Stimulated activated effector memory CD8-positive, alpha-beta T cell treated with anti-CD3 and anti-CD28 coated beads, Interleukin-12 subunit alpha, Interleukin-12 subunit beta, amount 100 ng/mL, for 72 hours (primary cell): ENCODE measurements at regions not wholly inside any gene's neighbourhood (a gene's known extent, or its start where the extent isn't known, plus 50 kb on each side); places are given as distances from the start of the nearest gene placed in this dataset.

Experiments
- ATAC-seq: fragments of 150-1000 bp; cut with Tn5 transposase; 2 replicates; pipeline ENCODE4 v1.10.0; 2021
- DNase-seq, 2 donors: peaks; one replicate each; pipeline ENCODE4 v3.0.0; 2021 to 2022; ENCODE audit warnings: low spot score in 2 of 2
- H3K27ac Mint-ChIP-seq: one replicate; pipeline ENCODE4 v1.8.0; 2022; ENCODE audit warnings: mild to moderate bottlenecking, mixed read lengths
- H3K36me3 Mint-ChIP-seq: one replicate; pipeline ENCODE4 v1.8.0; 2022; ENCODE audit warnings: mild to moderate bottlenecking, mixed read lengths
- H3K4me1 Mint-ChIP-seq: one replicate; pipeline ENCODE4 v1.8.0; 2022; ENCODE audit warnings: mixed read lengths
- H3K4me3 Mint-ChIP-seq: one replicate; pipeline ENCODE4 v1.8.0; 2022; ENCODE audit warnings: mild to moderate bottlenecking, mixed read lengths
- H3K9me3 Mint-ChIP-seq: one replicate; pipeline ENCODE4 v1.8.0; 2022; ENCODE audit warnings: mixed read lengths

DNA sequence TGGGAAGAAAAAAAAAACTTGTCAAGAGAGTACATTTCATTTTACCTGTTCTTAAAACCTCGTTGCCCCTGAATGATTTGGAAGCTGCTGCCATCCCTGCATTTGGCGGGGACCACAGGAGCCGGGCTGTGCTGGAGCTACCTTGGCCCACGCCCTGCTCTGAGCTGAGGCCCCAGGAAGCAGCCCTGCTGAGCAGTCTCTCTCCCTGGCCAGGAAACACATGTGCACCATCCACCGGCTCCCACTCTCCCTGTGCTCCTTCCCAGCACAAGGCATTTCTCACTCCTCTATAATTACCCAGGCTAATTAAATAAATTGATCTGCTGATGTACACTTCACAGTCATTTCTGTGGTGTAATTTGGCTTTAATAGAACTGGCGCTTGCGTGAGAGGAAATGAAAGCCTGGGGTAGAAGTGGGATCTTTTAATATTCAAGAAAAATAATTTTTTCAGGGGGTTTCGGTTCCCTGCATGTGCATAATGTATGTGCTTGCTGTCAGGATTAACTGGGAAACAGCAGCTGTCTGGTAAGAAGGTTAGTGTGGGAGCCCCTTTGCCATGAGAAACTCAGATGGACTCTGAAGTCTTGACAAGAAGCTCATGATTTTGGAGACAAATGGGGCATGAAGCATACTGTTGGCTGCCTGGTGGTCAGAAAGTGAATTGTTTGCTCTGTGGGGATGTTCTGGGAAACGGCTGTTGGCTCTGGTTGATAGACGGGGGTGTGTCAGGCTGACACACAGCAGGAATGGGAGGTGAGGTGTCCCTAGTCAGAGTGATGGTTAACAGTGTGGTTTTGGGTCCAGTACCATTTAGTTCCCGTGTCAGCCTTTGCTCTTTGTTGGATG lies 252.3 kb upstream of the EEF2KMT start:
- H3K36me3 Mint-ChIP-seq, result no peaks in the 10 kb centered on the region
- no peak for ATAC-seq
- DNase-seq, result no peak
- no peaks in the 10 kb centered on the region for H3K4me1 Mint-ChIP-seq
- no peak overlapping the region for H3K27ac Mint-ChIP-seq
- H3K4me3 Mint-ChIP-seq, result no peak overlapping the region
- peaks cover 2% of the 10 kb centered on the region for H3K9me3 Mint-ChIP-seq

DNA sequence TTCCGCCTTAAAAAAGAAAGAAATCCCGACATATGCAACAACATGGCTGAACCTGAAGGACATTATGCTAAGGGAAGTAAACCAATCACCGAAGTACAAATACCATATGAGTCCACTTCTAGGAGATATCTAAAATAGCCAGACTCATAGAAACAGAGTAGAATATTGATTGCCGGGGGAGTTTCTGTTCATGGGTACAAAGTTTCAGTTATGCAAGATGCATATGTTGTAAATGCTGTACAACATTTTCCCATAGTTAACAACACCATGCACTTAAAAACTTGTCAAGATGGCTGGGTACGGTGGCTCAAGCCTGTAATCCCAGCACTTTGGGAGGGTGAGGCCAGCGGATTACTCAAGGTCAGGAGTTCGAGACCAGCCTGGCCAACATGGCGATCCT lies 251.5 kb upstream of the EEF2KMT start:
- Mint-ChIP-seq H3K4me3 (no peak overlapping the region), H3K36me3 (no peaks in the 10 kb centered on the region), H3K27ac (no peak overlapping the region), H3K9me3 (peaks cover 2% of the 10 kb centered on the region), H3K4me1 (no peaks in the 10 kb centered on the region)
- ATAC-seq, result no peak
- no peak for DNase-seq

DNA sequence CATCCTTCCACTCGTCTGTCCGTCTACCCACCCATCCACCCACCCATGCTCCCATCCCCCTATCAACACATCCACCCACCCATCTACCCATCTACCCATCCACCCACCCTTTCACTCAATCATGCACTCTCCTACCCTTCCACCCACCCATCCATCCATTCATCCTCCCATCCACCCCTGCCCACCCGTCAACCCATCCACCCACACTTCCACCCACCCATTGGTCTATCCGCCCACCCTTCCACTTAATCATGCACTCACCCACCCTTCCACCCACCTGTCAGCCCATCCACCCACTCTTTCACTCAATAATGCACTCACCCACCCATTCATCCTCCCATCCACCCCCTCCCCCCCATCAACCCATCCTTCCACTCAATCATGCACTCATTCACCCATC lies 250.0 kb upstream of the EEF2KMT start:
- Mint-ChIP-seq H3K27ac (no peak overlapping the region), H3K9me3 (peaks cover 2% of the 10 kb centered on the region), H3K36me3 (no peaks in the 10 kb centered on the region), H3K4me3 (no peak overlapping the region), H3K4me1 (no peaks in the 10 kb centered on the region)
- DNase-seq (no peak), ATAC-seq (no peak)

DNA sequence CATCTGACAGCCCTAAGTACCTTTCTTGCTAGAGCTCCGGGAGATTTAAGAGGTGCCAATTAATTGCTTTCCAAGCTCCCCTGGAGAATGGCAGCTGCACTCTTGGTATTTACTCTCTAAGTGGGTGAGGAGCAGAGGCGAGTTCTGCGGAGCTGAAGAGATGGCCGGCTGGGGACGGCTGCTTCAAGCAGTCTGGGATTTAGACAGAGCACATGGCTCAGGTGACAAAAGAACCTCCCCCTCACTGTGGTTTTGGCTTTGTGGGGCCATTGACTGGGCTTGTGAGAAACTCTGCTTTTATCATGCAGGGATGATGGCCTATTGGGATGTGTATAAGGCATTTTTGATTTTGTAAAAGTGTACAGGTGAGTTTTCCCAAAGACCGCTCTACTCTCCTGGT lies 239.3 kb upstream of the EEF2KMT start:
- ATAC-seq, result no peak
- Mint-ChIP-seq H3K4me1 (no peaks in the 10 kb centered on the region), H3K36me3 (no peaks in the 10 kb centered on the region)

DNA sequence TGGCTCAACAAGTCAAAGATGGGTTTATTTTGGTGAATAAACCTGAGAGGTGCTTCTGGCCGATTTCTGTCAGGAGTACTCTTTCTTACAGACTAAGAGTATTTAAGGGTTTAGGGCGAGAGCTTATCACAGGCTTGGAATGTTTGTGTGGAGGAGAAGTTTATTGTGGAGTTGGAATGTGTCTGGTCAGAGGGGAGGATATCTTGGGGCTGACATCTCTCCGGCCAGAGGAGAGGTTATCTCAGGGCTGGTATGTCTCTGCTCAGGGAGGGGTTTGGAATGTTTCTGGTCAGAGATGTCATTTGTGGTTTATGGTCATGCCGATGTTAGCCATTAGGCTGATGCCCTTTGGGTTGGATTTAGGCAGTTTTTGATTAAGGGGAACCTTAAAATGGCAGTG lies 236.4 kb upstream of the EEF2KMT start:
- Mint-ChIP-seq H3K27ac (no peak overlapping the region), H3K9me3 (no peaks in the 10 kb centered on the region), H3K4me3 (no peak overlapping the region), H3K36me3 (no peaks in the 10 kb centered on the region), H3K4me1 (no peaks in the 10 kb centered on the region)
- no peak for ATAC-seq
- DNase-seq, result no peak

More for the DNA sequence above, 239.3 kb upstream of the EEF2KMT start:
- Mint-ChIP-seq H3K27ac (no peak overlapping the region), H3K4me3 (no peak overlapping the region), H3K9me3 (no peaks in the 10 kb centered on the region)
- DNase-seq, result no peak

DNA sequence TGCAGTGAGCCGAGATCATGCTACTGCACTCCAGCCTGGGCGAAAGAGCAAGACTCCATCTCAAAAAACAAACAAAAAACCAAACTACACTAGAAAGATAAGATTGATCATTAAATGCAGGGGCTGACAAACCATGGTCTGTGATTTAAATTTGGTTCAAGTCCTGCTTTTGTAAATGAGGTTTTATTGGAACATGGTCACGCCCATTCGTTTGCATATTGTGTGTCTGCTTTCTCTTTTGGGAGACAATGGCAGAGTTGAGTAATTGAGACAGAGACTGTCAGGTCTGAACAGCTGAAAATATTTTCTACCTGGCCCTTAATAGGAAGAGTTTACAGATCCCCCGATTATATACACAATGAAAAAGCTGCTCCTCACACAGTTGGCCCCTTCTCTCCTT lies 235.5 kb upstream of the EEF2KMT start:
- DNase-seq, result no peak
- ATAC-seq, result no peak
- Mint-ChIP-seq H3K4me3 (no peak overlapping the region), H3K27ac (no peak overlapping the region), H3K36me3 (no peaks in the 10 kb centered on the region), H3K4me1 (no peaks in the 10 kb centered on the region), H3K9me3 (no peaks in the 10 kb centered on the region)

DNA sequence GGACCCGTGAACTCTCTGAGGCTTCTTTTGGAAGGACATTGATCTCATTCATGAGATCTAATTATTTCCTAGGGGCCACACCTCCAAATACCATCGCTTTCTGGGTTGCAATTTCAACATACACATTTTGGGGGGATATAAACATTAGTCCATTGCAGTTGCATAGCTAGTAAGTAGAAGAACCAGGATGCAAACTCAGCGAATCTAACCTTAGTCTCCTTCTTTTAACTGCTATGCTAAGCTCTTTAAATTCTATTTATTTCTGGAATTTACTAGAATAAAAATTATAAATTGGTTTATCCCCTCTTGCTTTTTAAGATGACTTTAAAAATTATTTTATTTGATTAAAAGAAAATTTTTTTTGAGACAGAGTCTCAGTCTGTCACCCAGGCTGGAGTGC lies 232.5 kb upstream of the EEF2KMT start:
- no peaks in the 10 kb centered on the region for H3K4me1 Mint-ChIP-seq
- H3K4me3 Mint-ChIP-seq, result no peak overlapping the region
- no peak overlapping the region for H3K27ac Mint-ChIP-seq
- ATAC-seq (no peak), DNase-seq (no peak)
- H3K9me3 Mint-ChIP-seq, result no peaks in the 10 kb centered on the region
- no peaks in the 10 kb centered on the region for H3K36me3 Mint-ChIP-seq

DNA sequence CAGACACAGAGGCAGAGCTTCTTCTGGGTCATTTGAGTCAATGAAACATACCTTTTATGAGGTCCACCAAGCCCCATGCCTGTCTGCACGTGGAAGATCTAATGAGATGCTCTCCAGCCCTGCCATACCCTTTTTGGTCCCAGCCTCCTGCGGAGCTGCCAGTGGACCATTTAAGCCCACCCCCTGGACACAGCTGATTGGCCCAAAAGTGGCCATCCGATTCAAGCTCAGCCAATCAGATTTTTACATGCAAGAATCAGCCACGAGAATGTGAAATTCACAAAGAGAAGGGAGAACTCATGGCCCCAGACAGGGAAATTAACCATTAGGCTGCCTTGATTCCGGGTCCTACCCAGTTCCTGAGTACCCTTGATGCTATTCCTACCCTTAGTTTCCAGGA lies 231.0 kb upstream of the EEF2KMT start:
- H3K4me3 Mint-ChIP-seq, result no peak overlapping the region
- DNase-seq, result no peak
- H3K27ac Mint-ChIP-seq, result no peak overlapping the region
- H3K36me3 Mint-ChIP-seq, result no peaks in the 10 kb centered on the region
- H3K4me1 Mint-ChIP-seq, result no peaks in the 10 kb centered on the region
- H3K9me3 Mint-ChIP-seq, result peaks cover 3% of the 10 kb centered on the region
- ATAC-seq, result no peak

DNA sequence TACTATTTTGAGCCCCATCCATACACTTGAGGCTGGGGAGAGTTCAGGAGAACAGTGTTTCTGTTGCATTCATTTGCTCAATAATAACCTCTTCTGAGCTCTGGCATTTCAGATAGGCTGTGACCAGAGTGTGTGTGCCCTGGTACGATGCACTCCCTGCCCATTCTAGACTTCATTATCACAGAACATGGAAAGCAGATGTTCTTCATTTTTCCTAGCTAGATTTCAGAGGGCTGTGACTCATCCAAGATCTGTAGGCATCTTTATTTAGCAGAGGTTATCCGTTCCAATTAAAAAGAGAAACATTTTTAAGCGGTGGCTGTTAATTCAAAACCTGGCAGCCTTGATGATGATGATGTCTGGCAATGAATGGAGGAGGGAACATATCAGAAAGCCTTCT lies 228.8 kb upstream of the EEF2KMT start:
- Mint-ChIP-seq H3K9me3 (peaks cover 3% of the 10 kb centered on the region), H3K36me3 (no peaks in the 10 kb centered on the region), H3K4me3 (no peak overlapping the region), H3K27ac (no peak overlapping the region), H3K4me1 (no peaks in the 10 kb centered on the region)
- DNase-seq (no peak), ATAC-seq (no peak)

DNA sequence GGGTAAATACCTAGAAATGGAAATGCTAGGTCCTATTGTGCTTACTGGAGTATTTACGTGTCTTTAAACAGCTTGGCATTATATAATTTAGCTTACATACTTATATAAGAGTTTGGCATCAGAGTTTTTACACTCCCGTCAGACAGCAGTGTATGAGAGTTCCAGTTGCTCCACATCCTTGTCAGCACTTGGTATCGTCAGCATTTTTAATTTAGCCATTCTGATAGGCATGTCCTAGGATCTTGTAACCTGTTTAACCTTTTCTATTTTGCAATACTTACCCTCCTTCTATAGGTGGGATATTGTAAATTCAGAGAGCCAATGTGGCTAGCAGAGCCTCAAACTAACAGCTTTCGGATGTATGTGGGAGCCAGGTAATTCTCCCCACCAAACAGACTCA lies 228.3 kb upstream of the EEF2KMT start:
- Mint-ChIP-seq H3K9me3 (peaks cover 3% of the 10 kb centered on the region), H3K4me1 (no peaks in the 10 kb centered on the region)

DNA sequence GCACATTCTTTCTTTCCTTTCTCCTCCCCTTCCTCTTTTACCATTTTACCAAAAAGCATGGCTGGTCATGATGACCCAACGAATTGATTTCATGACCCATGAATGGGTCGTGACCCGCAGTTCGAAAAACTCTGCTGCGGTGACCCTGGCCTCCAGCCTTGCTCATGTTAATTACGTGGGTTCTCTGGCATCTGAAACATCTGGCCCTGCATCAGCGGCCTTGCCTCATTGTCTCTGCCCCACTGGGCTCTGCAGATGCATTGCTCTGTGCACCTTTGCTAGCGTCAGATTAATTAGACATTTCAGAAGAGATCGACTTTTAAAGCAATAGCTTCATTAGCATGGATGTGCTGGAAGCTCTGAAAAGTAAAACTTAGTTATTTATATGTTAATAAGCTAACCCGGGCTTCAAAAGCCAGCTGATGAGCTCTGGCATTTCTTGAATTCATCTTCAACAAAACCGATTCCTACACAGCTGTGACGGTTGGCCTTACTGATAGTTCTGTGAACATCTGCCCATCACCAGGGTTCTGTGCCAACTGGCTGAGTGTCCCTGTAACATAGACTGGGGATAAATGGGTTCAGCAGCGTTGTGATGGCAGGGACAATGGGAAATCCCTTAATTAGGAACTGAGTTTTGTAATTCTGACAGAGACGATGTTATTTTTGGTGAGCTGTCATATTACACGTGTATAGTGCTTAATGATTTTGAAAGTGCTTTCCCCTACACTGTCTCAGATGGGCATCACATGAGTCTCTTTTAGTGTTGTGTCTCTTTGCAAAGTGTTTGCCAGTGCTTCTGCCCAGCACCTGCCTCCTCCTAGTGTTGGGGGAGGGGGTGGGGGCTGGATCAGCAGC lies 225.9 kb upstream of the EEF2KMT start:
- no peaks in the 10 kb centered on the region for H3K4me1 Mint-ChIP-seq
- ATAC-seq, result no peak
- no peak overlapping the region for H3K27ac Mint-ChIP-seq
- H3K36me3 Mint-ChIP-seq, result no peaks in the 10 kb centered on the region
- DNase-seq, result no peak
- no peak overlapping the region for H3K4me3 Mint-ChIP-seq
- peaks cover 6% of the 10 kb centered on the region for H3K9me3 Mint-ChIP-seq

More for the DNA sequence above, 228.3 kb upstream of the EEF2KMT start:
- Mint-ChIP-seq H3K36me3 (no peaks in the 10 kb centered on the region), H3K4me3 (no peak overlapping the region), H3K27ac (no peak overlapping the region)
- no peak for DNase-seq
- ATAC-seq, result no peak

DNA sequence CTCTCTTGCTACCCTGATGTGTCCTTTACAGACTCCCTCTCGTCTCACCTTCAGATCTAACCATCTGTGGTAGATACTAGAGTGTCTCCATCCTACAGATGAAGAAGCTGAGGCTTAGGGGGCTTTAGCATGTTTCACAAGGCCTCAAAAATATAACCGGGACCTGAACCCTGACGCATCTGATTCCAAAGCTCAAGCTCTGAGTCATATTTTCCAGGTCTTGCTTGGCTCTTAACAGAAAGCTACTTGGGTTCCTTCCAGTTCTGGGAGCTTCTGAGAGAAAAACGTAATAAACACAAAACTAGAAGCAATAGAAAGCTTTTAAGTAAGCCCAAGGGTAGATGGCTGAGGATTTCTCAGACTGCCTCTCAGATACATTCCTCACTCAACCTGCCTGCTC lies 224.3 kb upstream of the EEF2KMT start:
- DNase-seq (no peak), ATAC-seq (no peak)
- no peaks in the 10 kb centered on the region for H3K4me1 Mint-ChIP-seq
- H3K27ac Mint-ChIP-seq, result no peak overlapping the region
- H3K4me3 Mint-ChIP-seq, result no peak overlapping the region
- no peaks in the 10 kb centered on the region for H3K36me3 Mint-ChIP-seq
- H3K9me3 Mint-ChIP-seq, result peaks cover 6% of the 10 kb centered on the region

DNA sequence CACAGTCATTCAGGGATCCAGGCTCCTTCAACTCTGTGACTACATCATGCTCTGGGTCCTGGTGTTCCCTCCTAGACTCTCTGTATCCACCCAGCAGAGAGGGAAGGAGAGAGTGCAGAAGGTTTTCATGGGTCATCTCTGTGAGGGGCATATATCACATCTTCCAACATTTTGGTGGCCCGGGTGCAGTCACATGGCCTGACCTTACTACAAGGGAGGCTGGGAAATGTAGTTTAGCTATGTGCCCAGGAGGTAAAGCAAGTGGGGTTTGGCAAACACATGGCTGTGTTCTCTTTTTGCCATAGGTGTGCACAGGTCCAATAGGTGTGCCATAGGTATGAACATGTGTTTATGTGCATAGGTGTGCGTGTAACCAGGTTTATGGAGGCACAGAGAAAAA lies 222.2 kb upstream of the EEF2KMT start:
- no peaks in the 10 kb centered on the region for H3K36me3 Mint-ChIP-seq
- peaks cover 6% of the 10 kb centered on the region for H3K9me3 Mint-ChIP-seq
- no peak overlapping the region for H3K27ac Mint-ChIP-seq
- H3K4me3 Mint-ChIP-seq, result no peak overlapping the region
- ATAC-seq (no peak), DNase-seq (no peak)
- H3K4me1 Mint-ChIP-seq, result no peaks in the 10 kb centered on the region

DNA sequence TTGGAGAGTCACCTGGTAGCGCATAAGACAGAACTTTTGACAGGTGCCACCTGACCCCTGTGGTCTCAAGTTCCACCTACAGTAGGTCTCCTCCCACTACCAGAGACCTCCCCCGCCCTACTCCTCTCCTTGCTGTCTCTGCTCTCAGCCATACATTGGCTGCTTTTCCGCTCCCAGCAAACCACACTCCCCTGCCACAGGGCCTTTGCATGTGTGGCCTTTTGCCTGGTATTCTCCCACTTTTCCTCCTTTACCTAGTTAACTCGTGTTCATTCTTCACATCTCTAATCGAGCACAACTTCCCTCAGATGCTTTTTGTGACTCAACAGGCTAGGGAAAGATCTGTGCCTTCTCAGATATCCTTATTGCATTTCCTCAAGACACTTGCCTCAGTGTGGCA lies 218.3 kb upstream of the EEF2KMT start:
- Mint-ChIP-seq H3K4me3 (no peak overlapping the region), H3K9me3 (peaks cover 3% of the 10 kb centered on the region), H3K36me3 (no peaks in the 10 kb centered on the region), H3K4me1 (no peaks in the 10 kb centered on the region), H3K27ac (no peak overlapping the region)
- ATAC-seq (no peak), DNase-seq (no peak)

DNA sequence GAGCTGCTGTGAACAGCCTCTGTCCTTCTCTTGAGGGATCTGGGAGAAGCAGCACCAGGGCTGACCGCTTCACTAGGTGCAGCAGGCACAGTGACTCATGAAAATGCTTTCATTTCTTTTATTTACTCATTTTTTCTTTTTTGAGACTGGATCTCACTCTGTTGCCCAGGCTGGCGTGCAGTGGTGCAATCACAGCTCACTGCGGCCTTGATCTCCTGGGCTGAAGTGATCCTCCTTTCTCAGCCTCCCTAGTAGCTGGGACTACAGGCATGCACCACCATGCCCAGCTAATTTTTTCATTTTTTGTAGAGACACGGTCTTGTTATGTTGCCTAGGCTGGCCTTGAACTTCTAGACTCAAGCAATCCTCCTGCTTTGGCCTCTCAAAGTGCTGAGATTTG lies 216.8 kb upstream of the EEF2KMT start:
- DNase-seq, result no peak
- H3K36me3 Mint-ChIP-seq, result no peaks in the 10 kb centered on the region

More for the DNA sequence above, 216.8 kb upstream of the EEF2KMT start:
- Mint-ChIP-seq H3K4me3 (no peak overlapping the region), H3K9me3 (no peaks in the 10 kb centered on the region), H3K4me1 (no peaks in the 10 kb centered on the region), H3K27ac (no peak overlapping the region)
- ATAC-seq, result no peak
